Middle frontal gyrus (tissue), 1 donor: ENCODE measurements at regions not wholly inside any gene's neighbourhood (a gene's known extent, or its start where the extent isn't known, plus 50 kb on each side); places are given as distances from the start of the nearest gene placed in this dataset.
"Not testable (repeated sequence)": the region's sequence is repeated elsewhere in the genome, so short reads cannot be mapped to it uniquely, and the experiment has no call there.

Experiments
- DNase-seq: peaks from one replicate; pipeline ENCODE4 v3.0.0-alpha.2; 2015; ENCODE audit warnings: low spot score; ENCODE audit errors: extremely low spot score

DNA sequence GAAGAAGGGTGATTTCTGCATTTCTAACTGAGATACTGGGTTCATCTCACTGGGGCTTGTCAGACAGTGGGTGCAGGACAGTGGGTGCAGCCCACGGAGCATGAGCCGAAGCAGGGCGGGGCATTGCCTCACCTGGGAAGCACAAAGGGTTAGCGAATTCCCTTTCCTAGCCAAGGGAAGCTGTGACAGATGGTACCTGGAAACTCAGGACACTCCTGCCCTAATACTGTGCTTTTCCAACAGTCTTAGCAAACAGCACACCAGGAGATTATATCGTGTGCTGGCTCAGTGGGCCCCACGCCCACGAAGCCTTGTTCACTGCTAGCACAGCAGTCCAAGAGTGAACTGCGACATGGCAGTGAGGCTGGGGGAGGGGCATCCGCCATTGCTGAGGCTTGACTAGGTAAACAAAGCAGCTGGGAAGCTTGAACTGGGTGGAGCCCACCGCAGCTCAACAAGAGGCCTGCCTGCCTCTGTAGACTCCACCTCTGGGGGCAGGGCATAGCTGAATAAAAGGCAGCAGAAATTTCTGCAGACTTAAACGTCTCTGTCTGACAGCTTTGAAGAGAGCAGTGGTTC is 1057.7 kb downstream of the HACE1 start:
- DNase-seq, result not testable (repeated sequence)

- no peak for DNase-seq
Measured at GRCh38 chr6:103799971-103800670, 1059.6 kb downstream of the HACE1 start.

GRCh38 chr6:103798166-103798565 is 1061.6 kb downstream of the HACE1 start:
- no peak for DNase-seq

GRCh38 chr6:103797738-103798137 is 1062.0 kb downstream of the HACE1 start:
- DNase-seq, result peak; percentile 14

DNA sequence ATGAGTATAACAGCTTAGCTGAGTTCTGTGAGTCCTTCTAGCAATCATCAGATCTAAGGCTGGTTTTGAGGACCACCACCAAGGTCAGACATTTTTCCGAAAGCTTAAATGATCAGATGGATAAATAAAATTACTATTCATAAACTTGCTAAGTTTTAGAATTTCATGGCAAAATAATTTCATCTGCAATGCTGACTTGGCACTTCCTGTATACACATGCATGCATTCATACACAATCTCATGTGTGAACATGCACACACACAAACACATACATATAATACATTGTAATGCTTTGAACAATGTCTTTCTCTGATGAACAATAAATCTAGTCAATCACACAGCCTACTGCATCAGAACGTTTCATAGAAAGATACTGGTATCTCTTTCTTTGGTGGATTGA is 1068.3 kb downstream of the HACE1 start:
- DNase-seq, result no peak

DNA sequence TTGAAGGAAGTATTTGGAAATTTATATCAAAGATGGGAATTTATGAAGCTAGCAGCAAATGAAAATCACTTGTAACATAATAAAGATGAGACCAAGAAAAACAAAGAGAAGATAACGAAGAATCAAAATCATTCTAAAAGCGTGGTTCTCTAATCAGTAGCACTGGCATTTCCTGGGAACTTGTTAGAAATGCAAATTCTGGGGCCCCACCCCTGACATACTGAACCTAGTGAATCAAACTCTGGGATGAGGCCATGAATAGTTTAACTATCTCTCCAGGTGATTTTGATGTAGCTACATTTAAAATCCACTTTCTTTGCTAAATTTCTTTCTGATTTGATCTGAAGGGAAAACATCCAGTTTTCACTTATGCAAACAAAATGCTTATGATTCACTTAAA is 1075.6 kb downstream of the HACE1 start:
- DNase-seq, result no peak

GRCh38 chr6:103783329-103783728 is 1076.4 kb downstream of the HACE1 start:
- no peak for DNase-seq

DNA sequence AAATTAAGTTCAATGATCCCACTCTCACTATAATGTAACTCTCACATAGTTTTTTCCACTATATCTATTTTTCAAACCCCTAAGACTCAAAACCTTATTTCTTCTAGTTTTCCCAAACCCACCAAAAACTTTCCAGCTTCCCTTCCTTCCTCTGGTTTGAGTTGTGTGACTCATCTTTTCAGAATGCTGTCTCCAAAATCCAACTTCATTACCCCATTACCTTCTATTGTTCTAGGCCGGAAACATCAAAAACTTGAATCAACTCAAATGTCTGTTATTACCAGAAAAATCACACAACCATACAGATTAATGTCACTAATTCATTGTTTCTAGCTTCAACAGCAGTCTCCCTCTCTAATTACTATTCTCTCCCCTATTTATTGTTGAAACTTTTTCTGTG is 1090.3 kb downstream of the HACE1 start:
- DNase-seq, result no peak

DNA sequence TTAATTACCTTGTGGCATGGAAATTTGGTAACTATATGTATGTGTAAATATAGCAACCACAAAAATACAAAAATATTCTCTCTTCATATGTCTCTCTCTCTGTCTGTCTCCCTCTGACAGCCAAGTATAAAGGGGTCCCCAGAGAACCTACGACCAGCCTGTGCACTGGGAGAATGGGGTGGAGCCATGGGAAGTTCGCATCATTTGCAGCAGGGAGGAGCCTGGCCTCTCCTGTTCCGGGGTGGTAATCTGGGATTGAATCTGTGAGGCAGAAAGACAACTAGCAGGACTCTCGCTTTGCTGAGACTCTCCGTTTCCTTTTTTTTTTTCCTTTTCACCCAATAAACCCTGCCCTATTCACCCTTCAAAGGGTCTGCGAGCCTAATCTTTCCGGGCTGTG is 1109.1 kb downstream of the HACE1 start:
- DNase-seq, result no peak

DNA sequence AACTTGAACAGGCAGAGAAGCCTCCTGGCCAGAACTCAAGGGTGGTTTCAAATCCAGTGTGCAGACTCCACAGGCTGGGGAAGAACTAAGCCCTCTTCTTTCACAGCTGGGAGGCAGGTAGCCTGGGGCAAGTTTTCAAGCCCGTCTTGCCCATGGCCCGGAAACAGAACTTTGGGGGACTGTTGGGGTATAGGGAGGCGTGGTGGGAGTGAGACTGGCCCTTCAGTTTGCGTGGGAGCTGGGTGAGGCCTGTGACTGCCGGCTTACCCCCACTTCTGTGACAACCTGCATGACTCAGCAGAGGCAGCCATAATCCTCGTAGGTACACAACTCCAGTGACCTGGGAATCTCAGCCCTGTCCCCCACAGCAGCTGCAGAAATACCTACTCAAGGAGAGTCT is 1125.7 kb downstream of the HACE1 start:
- no peak for DNase-seq

GRCh38 chr6:103729658-103730057 is 1130.1 kb downstream of the HACE1 start:
- no peak for DNase-seq

GRCh38 chr6:103723438-103724322 is 1136.0 kb downstream of the HACE1 start:
- DNase-seq, result no peak

GRCh38 chr6:103722683-103723082 is 1137.0 kb downstream of the HACE1 start:
- DNase-seq, result no peak

DNA sequence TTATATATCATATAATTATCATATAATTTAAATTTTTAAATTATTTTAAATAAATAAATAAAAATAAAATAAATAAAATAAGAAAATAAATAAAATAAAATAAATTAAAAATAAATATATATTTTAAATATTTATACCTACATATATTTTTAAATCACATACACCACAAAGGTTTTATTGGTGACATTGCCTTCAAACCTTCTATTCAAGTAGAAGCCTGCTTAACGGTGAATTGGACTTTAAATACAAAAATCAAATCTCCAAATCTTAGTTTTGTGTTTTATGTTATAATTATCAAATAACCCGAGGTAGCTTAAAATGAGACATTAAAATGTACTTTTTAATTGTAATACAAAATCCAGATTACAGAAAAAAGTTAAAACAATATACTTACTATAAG is 1137.8 kb downstream of the HACE1 start:
- no peak for DNase-seq

DNA sequence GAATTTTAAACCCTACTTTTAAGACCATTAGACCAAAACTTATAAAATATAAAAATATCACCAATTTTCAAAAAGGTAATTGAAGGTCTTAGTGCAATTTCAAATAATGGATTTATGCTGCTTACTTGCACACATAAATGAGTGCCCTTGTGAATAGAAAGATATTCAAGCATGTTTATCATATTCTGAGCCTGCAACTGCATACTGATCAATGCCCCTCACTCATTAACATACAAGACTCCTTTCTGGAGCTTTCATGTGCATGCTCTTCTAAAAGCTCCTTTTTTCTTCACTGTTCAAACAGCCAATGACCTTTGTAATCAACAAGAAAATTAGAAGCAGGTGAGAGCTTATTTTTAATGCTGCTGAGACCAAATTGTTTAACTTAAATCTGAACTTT is 1139.3 kb downstream of the HACE1 start:
- no peak for DNase-seq

GRCh38 chr6:103719545-103719944 is 1140.2 kb downstream of the HACE1 start:
- no peak for DNase-seq

DNA sequence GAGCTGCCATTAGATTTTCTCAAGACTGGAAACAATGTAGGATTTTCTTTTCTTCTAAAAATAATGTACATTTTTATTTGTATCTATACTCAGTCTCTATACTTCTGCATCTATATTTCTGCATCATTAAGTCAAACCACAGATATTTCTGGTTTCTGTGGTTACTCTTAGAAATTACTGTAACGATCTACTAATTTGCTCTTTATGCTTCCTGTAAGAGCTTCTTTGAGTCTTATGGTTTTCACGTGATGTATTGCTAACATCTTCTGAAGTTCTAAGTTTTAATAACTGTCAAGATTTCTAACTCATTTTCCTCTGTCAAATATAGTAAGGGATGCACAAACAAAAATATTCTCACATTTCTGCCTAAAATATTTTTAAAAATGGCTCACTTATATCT is 1144.5 kb downstream of the HACE1 start:
- DNase-seq, result no peak

- DNase-seq, result not testable (repeated sequence)
Measured at GRCh38 chr6:103709236-103709635, 1150.5 kb downstream of the HACE1 start.

- no peak for DNase-seq
Measured at GRCh38 chr6:103707596-103708325, 1152.0 kb downstream of the HACE1 start.

GRCh38 chr6:103699769-103700168 is 1160.0 kb downstream of the HACE1 start:
- DNase-seq, result no peak

- no peak for DNase-seq
Measured at GRCh38 chr6:103687430-103687829, 1172.3 kb downstream of the HACE1 start.

DNA sequence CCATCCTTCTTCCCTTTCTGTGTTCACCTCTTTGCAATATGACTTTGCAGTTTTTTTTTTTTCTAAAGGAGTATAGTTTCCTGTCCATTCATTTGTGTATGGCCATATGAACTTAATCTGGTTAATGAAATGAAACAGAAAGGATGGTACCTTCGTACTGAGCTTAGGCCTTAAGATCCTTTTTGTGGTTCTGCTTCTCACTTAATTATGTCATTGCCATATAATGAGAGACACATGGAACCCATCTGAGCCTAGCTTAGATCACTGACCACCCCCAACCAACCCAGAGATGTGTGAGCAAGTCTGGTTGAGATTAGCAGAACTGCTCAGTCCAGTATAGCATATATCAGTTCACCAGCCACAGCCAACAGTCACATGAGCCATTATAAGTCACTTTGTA is 1179.6 kb downstream of the HACE1 start:
- DNase-seq, result no peak
